GM23338 (cell line): ENCODE measurements at regions not wholly inside any gene's neighbourhood (a gene's known extent, or its start where the extent isn't known, plus 50 kb on each side); places are given as distances from the start of the nearest gene placed in this dataset.

Source experiments
- ATAC-seq: fragments of 200-7000 bp; cut with Tn5 transposase; 3 replicates; pipeline ENCODE4 v1.9.1; 2020
- DNase-seq: peaks from one replicate; pipeline ENCODE4 v3.0.0-alpha.2; 2015; ENCODE audit warnings: low spot score
- H2AFZ ChIP-seq: fragments of 200-600 bp; sonication (generic); 2 replicates; pipeline ENCODE4 v1.8.0; 2016; ENCODE audit warnings: antibody characterized with exemption, mild to moderate bottlenecking, moderate library complexity
- H3F3A ChIP-seq: fragments of 200-600 bp; sonication (generic); replicated peaks from 2 replicates; pipeline ENCODE4 v1.8.0; 2017; ENCODE audit warnings: antibody characterized with exemption, mixed run types, low read depth
- H3K27ac ChIP-seq: fragments of 200-600 bp; sonication (generic); 2 replicates; pipeline ENCODE4 v1.6.1; 2016; ENCODE audit warnings: low read depth
- H3K27me3 ChIP-seq: fragments of 200-600 bp; sonication (generic); 2 replicates; pipeline ENCODE4 v1.8.0; 2016; ENCODE audit warnings: mild to moderate bottlenecking, mixed run types, moderate library complexity; ENCODE audit not compliant: insufficient read depth
- H3K36me3 ChIP-seq: fragments of 200-600 bp; sonication (generic); 2 replicates; pipeline ENCODE4 v1.8.0; 2016; ENCODE audit warnings: mild to moderate bottlenecking; ENCODE audit not compliant: insufficient read depth
- H3K4me1 ChIP-seq: fragments of 200-600 bp; sonication (generic); 2 replicates; pipeline ENCODE4 v1.8.0; 2016; ENCODE audit warnings: mild to moderate bottlenecking, moderate library complexity; ENCODE audit not compliant: insufficient read depth
- H3K4me2 ChIP-seq: fragments of 200-600 bp; sonication (generic); 2 replicates; pipeline ENCODE4 v1.7.1; 2017; ENCODE audit warnings: mixed run types
- H3K4me3 ChIP-seq: fragments of 200-600 bp; sonication (generic); 2 replicates; pipeline ENCODE4 v1.6.1; 2016; ENCODE audit warnings: mixed run types
- H3K79me2 ChIP-seq: fragments of 200-600 bp; sonication (generic); replicated peaks from 2 replicates; pipeline ENCODE4 v1.8.0; 2017; ENCODE audit warnings: mild to moderate bottlenecking; ENCODE audit not compliant: insufficient read depth
- H3K9me2 ChIP-seq: fragments of 200-600 bp; sonication (generic); 2 replicates; pipeline ENCODE4 v1.8.0; 2017; ENCODE audit not compliant: insufficient read depth
- H4K20me1 ChIP-seq: fragments of 200-600 bp; sonication (generic); replicated peaks from 2 replicates; pipeline ENCODE4 v1.8.0; 2017; ENCODE audit warnings: mild to moderate bottlenecking; ENCODE audit not compliant: insufficient read depth
- H3K27ac Mint-ChIP-seq: 2 replicates; pipeline ENCODE4 v1.8.0; 2020; ENCODE audit warnings: inconsistent platforms, mild to moderate bottlenecking, moderate library complexity, mixed read lengths
- H3K27me3 Mint-ChIP-seq: 3 replicates; pipeline ENCODE4 v1.8.0; 2022; ENCODE audit warnings: low read depth, mild to moderate bottlenecking, moderate library complexity, mixed read lengths, inconsistent platforms; ENCODE audit not compliant: insufficient read depth, poor library complexity
- H3K36me3 Mint-ChIP-seq: 3 replicates; pipeline ENCODE4 v1.8.0; 2021; ENCODE audit warnings: low read depth, mild to moderate bottlenecking, inconsistent platforms, moderate library complexity, mixed read lengths
- H3K4me1 Mint-ChIP-seq: 3 replicates; pipeline ENCODE4 v1.8.0; 2020; ENCODE audit warnings: mild to moderate bottlenecking, inconsistent platforms, mixed read lengths
- H3K4me3 Mint-ChIP-seq: 3 replicates; pipeline ENCODE4 v1.8.0; 2021; ENCODE audit warnings: moderate library complexity, mild to moderate bottlenecking, inconsistent platforms, mixed read lengths
- H3K9me3 Mint-ChIP-seq: 3 replicates; pipeline ENCODE4 v1.8.0; 2020; ENCODE audit warnings: moderate library complexity, mild to moderate bottlenecking, inconsistent platforms, mixed read lengths
- EZH2phosphoT487 ChIP-seq: fragments of 200-600 bp; sonication (generic); IDR thresholded peaks from one replicate; pipeline ENCODE4 v1.8.1; 2018; ENCODE audit warnings: antibody characterized with exemption; ENCODE audit not compliant: unreplicated experiment
- NANOG ChIP-seq: IDR thresholded peaks from 2 replicates; pipeline ENCODE4 v1.6.1; 2016; ENCODE audit warnings: antibody characterized with exemption, borderline replicate concordance
- POLR2AphosphoS5 ChIP-seq: IDR thresholded peaks from 2 replicates; pipeline ENCODE4 v1.6.1; 2016; ENCODE audit warnings: antibody characterized with exemption, low read depth
- STAT1 ChIP-seq: IDR thresholded peaks from one replicate; pipeline ENCODE4 v1.6.1; 2016; ENCODE audit warnings: antibody characterized with exemption; ENCODE audit not compliant: unreplicated experiment
- ZNF114 ChIP-seq: fragments of 250-450 bp; sonication (Bioruptor Pico); IDR thresholded peaks from 2 replicates; pipeline ENCODE4 v1.5.0; 2020; ENCODE audit warnings: mild to moderate bottlenecking, moderate library complexity
- TF ChIP-seq, protein P1 (sequence below), 2 experiments: fragments of 200-600 bp in 1 of 2; sonication (generic) in 1 of 2; conservative IDR thresholded peaks; 2 replicates each; pipeline versions ENCODE4 v1.5.1 to v1.6.1; 2016 to 2017; ENCODE audit warnings: antibody characterized with exemption in 2 of 2, low read depth in 2 of 2, mild to moderate bottlenecking in 2 of 2, moderate library complexity in 1 of 2
- TF ChIP-seq, protein P2 (sequence below): fragments of 250-450 bp; sonication (Bioruptor Pico); IDR thresholded peaks from 2 replicates; pipeline ENCODE4 v1.5.0; 2020; ENCODE audit warnings: mild to moderate bottlenecking, moderate library complexity

DNA sequence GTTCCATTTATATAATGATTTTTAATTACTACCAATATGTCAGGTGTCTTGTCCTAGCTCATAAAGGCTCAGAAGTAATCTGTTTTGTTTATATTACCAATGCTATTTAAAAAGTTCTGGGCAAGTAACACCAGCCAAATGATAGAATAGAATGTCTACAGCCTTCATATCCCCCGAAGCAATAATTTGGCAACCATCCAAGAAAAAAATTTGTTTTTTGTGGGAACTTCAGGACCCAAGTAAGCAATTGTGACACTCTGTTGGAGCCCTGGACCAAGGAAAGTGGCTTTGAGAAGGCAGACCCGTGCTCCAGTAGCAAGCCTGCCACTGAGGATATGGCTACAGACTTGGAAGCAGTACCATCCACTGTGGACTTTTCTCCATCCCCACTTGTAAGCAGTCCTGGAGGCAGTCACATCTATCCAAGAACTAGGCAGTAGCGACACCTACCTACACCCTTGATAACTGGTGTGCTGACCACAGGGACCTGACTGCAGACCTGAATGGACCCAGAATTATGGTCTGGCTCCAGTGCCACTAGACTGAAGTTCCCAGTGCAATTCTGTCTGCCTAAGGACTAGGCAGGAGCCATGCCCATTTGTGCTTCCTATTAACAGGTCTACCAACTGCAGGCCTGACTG, 870.7 kb upstream of the ADGRL2 start:
- H3F3A ChIP-seq: no peaks in the 10 kb centered on the region
- Mint-ChIP-seq H3K27me3 (no peaks in the 10 kb centered on the region), H3K36me3 (peaks cover 12% of the 10 kb centered on the region; the same call in 1 of the 3 replicates), H3K27ac (no peak overlapping the region), H3K4me3 (no peak overlapping the region), H3K4me1 (no peaks in the 10 kb centered on the region), H3K9me3 (peaks cover 21% of the 10 kb centered on the region)
- ATAC-seq: no peak
- no peaks in the 10 kb centered on the region for H3K27me3 ChIP-seq
- no peaks in the 10 kb centered on the region for H4K20me1 ChIP-seq
- no peaks in the 10 kb centered on the region for H3K79me2 ChIP-seq
- H2AFZ ChIP-seq: no peak overlapping the region
- DNase-seq: no peak
- no peaks in the 10 kb centered on the region for H3K4me1 ChIP-seq
- 0 out of 2 replicates have a peak, but pooled peaks cover 3% of the 10 kb centered on the region for H3K9me2 ChIP-seq
- no peak overlapping the region for H3K27ac ChIP-seq
- no peak overlapping the region for H3K4me3 ChIP-seq
- no peak overlapping the region for H3K4me2 ChIP-seq
- TF ChIP-seq ZNF114 (CRISPR knock-in tag) (no peak), STAT1 (no peak), POLR2AphosphoS5 (no peak), EZH2phosphoT487 (no peak)
- TF ChIP-seq, protein P1, sequence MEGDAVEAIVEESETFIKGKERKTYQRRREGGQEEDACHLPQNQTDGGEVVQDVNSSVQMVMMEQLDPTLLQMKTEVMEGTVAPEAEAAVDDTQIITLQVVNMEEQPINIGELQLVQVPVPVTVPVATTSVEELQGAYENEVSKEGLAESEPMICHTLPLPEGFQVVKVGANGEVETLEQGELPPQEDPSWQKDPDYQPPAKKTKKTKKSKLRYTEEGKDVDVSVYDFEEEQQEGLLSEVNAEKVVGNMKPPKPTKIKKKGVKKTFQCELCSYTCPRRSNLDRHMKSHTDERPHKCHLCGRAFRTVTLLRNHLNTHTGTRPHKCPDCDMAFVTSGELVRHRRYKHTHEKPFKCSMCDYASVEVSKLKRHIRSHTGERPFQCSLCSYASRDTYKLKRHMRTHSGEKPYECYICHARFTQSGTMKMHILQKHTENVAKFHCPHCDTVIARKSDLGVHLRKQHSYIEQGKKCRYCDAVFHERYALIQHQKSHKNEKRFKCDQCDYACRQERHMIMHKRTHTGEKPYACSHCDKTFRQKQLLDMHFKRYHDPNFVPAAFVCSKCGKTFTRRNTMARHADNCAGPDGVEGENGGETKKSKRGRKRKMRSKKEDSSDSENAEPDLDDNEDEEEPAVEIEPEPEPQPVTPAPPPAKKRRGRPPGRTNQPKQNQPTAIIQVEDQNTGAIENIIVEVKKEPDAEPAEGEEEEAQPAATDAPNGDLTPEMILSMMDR (conservative IDR thresholded peaks at IDR 0.05; ENCODE audit: low read depth in 2 of 2): peak in 1 of 2 experiments; percentile 42; a peak in 2 of 4 replicates
- no peaks in the 10 kb centered on the region for H3K36me3 ChIP-seq

DNA sequence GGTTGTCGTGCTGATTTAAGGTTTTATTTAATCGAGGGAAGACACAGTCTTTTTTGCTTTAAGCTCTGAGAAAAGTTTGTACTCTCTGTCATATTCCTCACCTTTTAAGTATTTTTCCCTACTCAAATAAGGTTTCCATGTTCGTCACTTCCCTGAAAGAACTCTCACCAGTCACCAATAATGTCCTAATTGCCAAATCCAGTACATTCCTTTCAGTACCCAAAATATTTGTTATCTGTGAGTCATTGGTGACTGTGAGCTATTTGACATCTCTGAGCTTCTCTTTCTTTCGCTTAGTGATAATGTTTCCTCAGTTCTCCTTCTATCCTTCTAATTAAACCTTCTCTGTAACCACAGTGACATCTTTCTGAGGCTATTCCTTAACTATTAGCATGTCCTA, 874.2 kb upstream of the ADGRL2 start:
- no peaks in the 10 kb centered on the region for H4K20me1 ChIP-seq
- no peak for ATAC-seq
- Mint-ChIP-seq H3K36me3 (peaks cover 12% of the 10 kb centered on the region; the same call in 1 of the 3 replicates), H3K27ac (no peak overlapping the region), H3K4me1 (no peaks in the 10 kb centered on the region), H3K9me3 (peaks cover 12% of the 10 kb centered on the region), H3K4me3 (no peak overlapping the region), H3K27me3 (no peaks in the 10 kb centered on the region)
- H3K27ac ChIP-seq: no peak overlapping the region
- H3K9me2 ChIP-seq: 0 out of 2 replicates have a peak, but pooled peaks cover 8% of the 10 kb centered on the region
- TF ChIP-seq, protein P2, sequence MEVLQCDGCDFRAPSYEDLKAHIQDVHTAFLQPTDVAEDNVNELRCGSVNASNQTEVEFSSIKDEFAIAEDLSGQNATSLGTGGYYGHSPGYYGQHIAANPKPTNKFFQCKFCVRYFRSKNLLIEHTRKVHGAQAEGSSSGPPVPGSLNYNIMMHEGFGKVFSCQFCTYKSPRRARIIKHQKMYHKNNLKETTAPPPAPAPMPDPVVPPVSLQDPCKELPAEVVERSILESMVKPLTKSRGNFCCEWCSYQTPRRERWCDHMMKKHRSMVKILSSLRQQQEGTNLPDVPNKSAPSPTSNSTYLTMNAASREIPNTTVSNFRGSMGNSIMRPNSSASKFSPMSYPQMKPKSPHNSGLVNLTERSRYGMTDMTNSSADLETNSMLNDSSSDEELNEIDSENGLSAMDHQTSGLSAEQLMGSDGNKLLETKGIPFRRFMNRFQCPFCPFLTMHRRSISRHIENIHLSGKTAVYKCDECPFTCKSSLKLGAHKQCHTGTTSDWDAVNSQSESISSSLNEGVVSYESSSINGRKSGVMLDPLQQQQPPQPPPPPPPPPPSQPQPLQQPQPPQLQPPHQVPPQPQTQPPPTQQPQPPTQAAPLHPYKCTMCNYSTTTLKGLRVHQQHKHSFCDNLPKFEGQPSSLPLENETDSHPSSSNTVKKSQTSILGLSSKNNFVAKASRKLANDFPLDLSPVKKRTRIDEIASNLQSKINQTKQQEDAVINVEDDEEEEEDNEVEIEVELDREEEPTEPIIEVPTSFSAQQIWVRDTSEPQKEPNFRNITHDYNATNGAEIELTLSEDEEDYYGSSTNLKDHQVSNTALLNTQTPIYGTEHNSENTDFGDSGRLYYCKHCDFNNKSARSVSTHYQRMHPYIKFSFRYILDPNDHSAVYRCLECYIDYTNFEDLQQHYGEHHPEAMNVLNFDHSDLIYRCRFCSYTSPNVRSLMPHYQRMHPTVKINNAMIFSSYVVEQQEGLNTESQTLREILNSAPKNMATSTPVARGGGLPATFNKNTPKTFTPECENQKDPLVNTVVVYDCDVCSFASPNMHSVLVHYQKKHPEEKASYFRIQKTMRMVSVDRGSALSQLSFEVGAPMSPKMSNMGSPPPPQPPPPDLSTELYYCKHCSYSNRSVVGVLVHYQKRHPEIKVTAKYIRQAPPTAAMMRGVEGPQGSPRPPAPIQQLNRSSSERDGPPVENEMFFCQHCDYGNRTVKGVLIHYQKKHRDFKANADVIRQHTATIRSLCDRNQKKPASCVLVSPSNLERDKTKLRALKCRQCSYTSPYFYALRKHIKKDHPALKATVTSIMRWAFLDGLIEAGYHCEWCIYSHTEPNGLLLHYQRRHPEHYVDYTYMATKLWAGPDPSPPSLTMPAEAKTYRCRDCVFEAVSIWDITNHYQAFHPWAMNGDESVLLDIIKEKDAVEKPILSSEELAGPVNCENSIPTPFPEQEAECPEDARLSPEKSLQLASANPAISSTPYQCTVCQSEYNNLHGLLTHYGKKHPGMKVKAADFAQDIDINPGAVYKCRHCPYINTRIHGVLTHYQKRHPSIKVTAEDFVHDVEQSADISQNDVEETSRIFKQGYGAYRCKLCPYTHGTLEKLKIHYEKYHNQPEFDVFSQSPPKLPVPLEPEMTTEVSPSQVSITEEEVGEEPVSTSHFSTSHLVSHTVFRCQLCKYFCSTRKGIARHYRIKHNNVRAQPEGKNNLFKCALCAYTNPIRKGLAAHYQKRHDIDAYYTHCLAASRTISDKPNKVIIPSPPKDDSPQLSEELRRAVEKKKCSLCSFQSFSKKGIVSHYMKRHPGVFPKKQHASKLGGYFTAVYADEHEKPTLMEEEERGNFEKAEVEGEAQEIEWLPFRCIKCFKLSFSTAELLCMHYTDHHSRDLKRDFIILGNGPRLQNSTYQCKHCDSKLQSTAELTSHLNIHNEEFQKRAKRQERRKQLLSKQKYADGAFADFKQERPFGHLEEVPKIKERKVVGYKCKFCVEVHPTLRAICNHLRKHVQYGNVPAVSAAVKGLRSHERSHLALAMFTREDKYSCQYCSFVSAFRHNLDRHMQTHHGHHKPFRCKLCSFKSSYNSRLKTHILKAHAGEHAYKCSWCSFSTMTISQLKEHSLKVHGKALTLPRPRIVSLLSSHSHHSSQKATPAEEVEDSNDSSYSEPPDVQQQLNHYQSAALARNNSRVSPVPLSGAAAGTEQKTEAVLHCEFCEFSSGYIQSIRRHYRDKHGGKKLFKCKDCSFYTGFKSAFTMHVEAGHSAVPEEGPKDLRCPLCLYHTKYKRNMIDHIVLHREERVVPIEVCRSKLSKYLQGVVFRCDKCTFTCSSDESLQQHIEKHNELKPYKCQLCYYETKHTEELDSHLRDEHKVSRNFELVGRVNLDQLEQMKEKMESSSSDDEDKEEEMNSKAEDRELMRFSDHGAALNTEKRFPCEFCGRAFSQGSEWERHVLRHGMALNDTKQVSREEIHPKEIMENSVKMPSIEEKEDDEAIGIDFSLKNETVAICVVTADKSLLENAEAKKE (CRISPR knock-in tag): no peak
- TF ChIP-seq NANOG: no peak
- no peak overlapping the region for H3K4me3 ChIP-seq
- H3K4me2 ChIP-seq: no peak overlapping the region
- no peaks in the 10 kb centered on the region for H3K27me3 ChIP-seq
- H2AFZ ChIP-seq: no peak overlapping the region
- H3F3A ChIP-seq: no peaks in the 10 kb centered on the region
- no peaks in the 10 kb centered on the region for H3K79me2 ChIP-seq
- DNase-seq: no peak
- no peaks in the 10 kb centered on the region for H3K4me1 ChIP-seq
- H3K36me3 ChIP-seq: no peaks in the 10 kb centered on the region
